Neural cell (in vitro differentiated cells): ENCODE measurements at regions not wholly inside any gene's neighbourhood (a gene's known extent, or its start where the extent isn't known, plus 50 kb on each side); places are given as distances from the start of the nearest gene placed in this dataset.

Experiments
- CTCF ChIP-seq: fragments of 450-650 bp; IDR thresholded peaks from 2 replicates; pipeline ENCODE4 v1.5.1; 2014; ENCODE audit warnings: antibody characterized with exemption, mild to moderate bottlenecking, moderate library complexity; ENCODE audit not compliant: poor library complexity, severe bottlenecking
- MXI1 ChIP-seq: fragments of 450-650 bp; conservative IDR thresholded peaks from 2 replicates; pipeline ENCODE4 v1.6.1; 2014; ENCODE audit warnings: antibody characterized with exemption, mild to moderate bottlenecking; ENCODE audit not compliant: poor library complexity, severe bottlenecking
- POLR2AphosphoS5 ChIP-seq: IDR thresholded peaks from 2 replicates; pipeline ENCODE4 v1.6.1; 2012
- REST ChIP-seq: IDR thresholded peaks from 2 replicates; pipeline ENCODE4 v1.6.1; 2012; ENCODE audit warnings: borderline replicate concordance
- TAF1 ChIP-seq: IDR thresholded peaks from 2 replicates; pipeline ENCODE4 v1.6.1; 2012; ENCODE audit warnings: low read depth

- TF ChIP-seq MXI1 (no peak), REST (no peak), POLR2AphosphoS5 (no peak), CTCF (no peak), TAF1 (no peak)
Observed at GRCh38 chr5:127192150-127192549, 98.4 kb upstream of the MEGF10 start.
